PFSK-1 (cell line): ENCODE measurements at regions not wholly inside any gene's neighbourhood (a gene's known extent, or its start where the extent isn't known, plus 50 kb on each side); places are given as distances from the start of the nearest gene placed in this dataset.

ENCODE experiments used
- FOXP2 ChIP-seq: optimal IDR thresholded peaks from 2 replicates; pipeline ENCODE3; 2011; ENCODE audit warnings: borderline replicate concordance, control low read depth, inconsistent platforms; ENCODE audit not compliant: insufficient read depth; ENCODE audit errors: extremely low read length, extremely low read depth
- POLR2AphosphoS5 ChIP-seq: IDR thresholded peaks from 2 replicates; pipeline ENCODE4 v1.6.1; 2012; ENCODE audit warnings: low read depth, mild to moderate bottlenecking, control low read depth, low read length, moderate library complexity
- SIN3A ChIP-seq: IDR thresholded peaks from 2 replicates; pipeline ENCODE4 v1.6.1; 2012; ENCODE audit warnings: mild to moderate bottlenecking, low read length, moderate library complexity, borderline replicate concordance; ENCODE audit not compliant: insufficient read depth
- TAF1 ChIP-seq: IDR thresholded peaks from 2 replicates; pipeline ENCODE4 v1.6.1; 2012; ENCODE audit warnings: low read length, control low read depth, borderline replicate concordance; ENCODE audit not compliant: insufficient read depth
- TF ChIP-seq, protein P1 (sequence below), 2 experiments: IDR thresholded peaks; 2 replicates each; pipeline versions ENCODE4 v1.6.1 to v1.8.0; 2011 to 2012; ENCODE audit warnings: low read depth in 2 of 2, low read length in 2 of 2, control low read depth in 1 of 2, inconsistent platforms in 1 of 2, mild to moderate bottlenecking in 1 of 2, moderate library complexity in 1 of 2; ENCODE audit not compliant: insufficient read depth in 1 of 2

DNA sequence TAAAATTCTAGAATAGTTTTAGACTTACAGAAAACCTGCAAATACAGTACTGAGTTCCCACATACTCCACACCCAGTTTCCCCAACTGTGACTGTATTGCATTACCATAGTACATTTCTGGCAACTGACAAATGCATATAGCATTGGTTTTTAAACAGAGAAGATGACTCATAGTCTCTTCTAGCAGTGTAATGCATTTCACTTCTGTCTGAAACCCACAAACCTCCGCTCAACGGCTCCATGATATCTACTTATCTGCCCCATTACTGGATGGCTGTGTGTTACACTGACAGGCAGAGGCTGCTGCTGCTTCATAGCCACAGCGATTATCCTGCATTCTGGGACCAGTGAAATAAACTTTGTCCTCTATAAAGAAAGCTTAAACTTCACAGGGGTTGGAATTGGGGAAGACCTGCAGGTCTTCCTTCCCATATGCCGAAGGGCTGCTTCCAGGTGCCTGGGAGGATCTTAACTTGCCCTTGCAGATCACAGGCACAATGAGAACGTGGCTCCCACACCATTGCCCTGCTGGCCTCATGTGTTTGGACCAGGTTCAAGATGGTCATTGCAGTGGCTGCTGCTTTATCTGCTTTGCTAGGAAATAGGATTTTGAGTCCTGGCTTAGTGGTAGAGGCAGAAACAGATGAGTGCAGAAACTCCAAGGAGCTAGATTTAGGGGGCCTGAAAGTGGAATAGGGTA is 742.6 kb upstream of the HS6ST1 start:
- TF ChIP-seq POLR2AphosphoS5: no peak
- TF ChIP-seq TAF1: no peak
- TF ChIP-seq, protein P1, sequence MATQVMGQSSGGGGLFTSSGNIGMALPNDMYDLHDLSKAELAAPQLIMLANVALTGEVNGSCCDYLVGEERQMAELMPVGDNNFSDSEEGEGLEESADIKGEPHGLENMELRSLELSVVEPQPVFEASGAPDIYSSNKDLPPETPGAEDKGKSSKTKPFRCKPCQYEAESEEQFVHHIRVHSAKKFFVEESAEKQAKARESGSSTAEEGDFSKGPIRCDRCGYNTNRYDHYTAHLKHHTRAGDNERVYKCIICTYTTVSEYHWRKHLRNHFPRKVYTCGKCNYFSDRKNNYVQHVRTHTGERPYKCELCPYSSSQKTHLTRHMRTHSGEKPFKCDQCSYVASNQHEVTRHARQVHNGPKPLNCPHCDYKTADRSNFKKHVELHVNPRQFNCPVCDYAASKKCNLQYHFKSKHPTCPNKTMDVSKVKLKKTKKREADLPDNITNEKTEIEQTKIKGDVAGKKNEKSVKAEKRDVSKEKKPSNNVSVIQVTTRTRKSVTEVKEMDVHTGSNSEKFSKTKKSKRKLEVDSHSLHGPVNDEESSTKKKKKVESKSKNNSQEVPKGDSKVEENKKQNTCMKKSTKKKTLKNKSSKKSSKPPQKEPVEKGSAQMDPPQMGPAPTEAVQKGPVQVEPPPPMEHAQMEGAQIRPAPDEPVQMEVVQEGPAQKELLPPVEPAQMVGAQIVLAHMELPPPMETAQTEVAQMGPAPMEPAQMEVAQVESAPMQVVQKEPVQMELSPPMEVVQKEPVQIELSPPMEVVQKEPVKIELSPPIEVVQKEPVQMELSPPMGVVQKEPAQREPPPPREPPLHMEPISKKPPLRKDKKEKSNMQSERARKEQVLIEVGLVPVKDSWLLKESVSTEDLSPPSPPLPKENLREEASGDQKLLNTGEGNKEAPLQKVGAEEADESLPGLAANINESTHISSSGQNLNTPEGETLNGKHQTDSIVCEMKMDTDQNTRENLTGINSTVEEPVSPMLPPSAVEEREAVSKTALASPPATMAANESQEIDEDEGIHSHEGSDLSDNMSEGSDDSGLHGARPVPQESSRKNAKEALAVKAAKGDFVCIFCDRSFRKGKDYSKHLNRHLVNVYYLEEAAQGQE (IDR thresholded peaks at IDR 0.05; ENCODE audit: insufficient read depth in 1 of 2, low read depth in 2 of 2, low read length in 2 of 2): no peak
- TF ChIP-seq FOXP2: no peak
- TF ChIP-seq SIN3A: no peak

DNA sequence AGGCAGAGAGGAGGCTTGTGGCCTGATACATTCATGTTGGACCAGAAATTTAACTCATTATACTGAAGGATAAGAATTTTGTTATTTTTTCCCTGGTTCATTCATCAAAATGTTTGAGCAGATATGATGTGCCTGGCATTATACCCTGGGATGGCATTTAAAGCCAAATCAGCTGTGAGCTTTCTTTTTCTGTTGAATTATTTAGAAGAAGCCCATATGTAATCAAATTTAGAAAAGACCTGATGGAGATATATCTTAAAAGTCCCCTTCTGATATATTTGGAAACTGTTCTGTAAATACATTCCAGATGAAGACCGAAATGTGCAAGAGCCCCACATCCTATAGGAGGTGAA is 743.1 kb upstream of the HS6ST1 start:
- TF ChIP-seq SIN3A (no peak), FOXP2 (no peak), TAF1 (no peak), POLR2AphosphoS5 (no peak)
- TF ChIP-seq, protein P1 (IDR thresholded peaks at IDR 0.05; ENCODE audit: insufficient read depth in 1 of 2, low read depth in 2 of 2, low read length in 2 of 2): no peak

DNA sequence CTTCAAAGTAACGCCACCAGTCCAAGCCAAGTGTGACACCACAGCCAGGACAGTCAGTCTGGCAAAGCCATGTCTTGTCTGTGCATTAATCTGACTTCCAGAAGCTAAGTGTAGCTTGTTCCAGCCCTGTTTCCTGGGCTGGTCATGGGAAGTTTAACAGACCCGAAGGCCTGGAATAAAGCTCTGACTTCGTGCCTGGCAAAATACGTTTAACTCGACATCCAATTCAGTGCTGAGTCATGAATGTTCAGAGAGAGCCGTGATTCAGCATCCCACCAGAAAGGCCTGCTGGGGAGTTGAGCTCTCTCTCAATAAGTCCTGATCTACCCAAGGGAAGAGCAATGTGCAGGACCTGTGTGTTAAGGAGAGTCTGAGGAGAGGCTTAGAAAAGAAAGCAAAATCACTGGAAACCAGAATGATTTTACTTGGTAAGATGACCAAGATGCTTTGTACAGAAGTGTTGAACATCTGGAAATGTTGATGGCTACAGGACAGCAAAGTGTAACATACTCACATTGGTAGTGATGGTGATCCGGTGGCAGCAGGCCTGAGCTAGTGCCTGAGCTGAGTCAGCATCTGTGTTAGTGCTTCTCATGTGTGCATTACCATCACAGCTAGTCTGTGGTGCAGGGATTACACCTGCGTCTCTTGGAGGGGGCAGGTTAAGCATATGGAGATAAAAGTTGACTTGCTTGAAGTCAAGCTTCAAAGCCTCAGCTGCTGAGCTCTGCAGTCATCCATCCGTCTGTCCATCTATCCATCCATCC is 743.7 kb upstream of the HS6ST1 start:
- TF ChIP-seq SIN3A: no peak
- TF ChIP-seq, protein P1 (IDR thresholded peaks at IDR 0.05; ENCODE audit: insufficient read depth in 1 of 2, low read depth in 2 of 2, low read length in 2 of 2): no peak
- TF ChIP-seq FOXP2: no peak
- TF ChIP-seq TAF1: no peak
- no peak for TF ChIP-seq POLR2AphosphoS5

DNA sequence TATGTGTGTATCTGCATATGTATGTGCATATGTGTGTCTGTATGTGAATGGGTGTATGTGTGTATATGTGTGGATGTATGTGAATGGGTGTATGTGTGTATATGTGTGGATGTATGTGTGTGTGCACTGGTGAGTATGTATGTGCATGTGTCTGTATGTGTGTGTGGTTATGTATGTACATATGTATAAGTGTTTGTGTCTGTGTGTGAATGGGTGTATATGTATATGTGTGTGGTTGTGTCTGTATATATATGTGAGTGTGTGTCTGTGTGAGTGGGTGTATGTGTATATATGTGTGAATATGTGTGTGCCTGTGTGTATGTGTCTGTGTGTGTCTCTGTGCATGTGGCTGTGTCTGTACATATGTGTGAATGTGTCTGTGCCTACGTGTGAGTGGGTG is 748.4 kb upstream of the HS6ST1 start:
- no peak for TF ChIP-seq SIN3A
- TF ChIP-seq TAF1: no peak
- TF ChIP-seq, protein P1 (IDR thresholded peaks at IDR 0.05; ENCODE audit: insufficient read depth in 1 of 2, low read depth in 2 of 2, low read length in 2 of 2): no peak
- no peak for TF ChIP-seq FOXP2
- TF ChIP-seq POLR2AphosphoS5: no peak
